ENCODE measurements at regions not wholly inside any gene's neighbourhood (a gene's known extent, or its start where the extent isn't known, plus 50 kb on each side); places are given as distances from the start of the nearest gene placed in this dataset.

- Mint-ChIP-seq H3K4me1 (ENCODE audit: low read depth in 2 of 2) (no peaks in the 10 kb centered on the region), H3K9me3 (peaks cover 25 to 39% of the 10 kb centered on the region in 2 donors)
Measured at GRCh38 chr3:145116769-145117168, 1044.2 kb downstream of the PLOD2 start.

DNA sequence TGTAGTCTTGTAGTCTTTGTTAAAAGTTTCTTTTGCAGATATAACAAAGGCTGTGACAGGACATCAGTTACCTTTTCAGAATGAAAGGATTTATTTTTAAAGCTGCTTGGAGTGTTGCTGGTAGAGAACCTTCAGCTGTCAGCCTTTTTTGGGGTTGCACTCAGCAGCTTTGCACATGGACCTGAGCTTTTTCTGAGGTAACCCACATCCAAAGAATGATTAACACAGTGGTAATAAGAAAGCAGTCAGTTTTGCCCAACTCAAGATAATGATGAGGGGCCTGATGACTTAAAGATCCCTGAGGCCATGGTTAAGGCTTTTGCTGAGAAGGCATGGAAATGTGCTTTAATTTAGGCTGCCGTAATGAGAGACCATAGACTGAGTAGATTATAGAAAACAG is 1042.7 kb downstream of the PLOD2 start:
- Mint-ChIP-seq H3K9me3 (peaks cover 20 to 38% of the 10 kb centered on the region in 2 donors), H3K27me3 (no peaks in the 10 kb centered on the region), H3K36me3 (ENCODE audit: insufficient read depth) (peaks cover 3% of the 10 kb centered on the region), H3K27ac (no peak overlapping the region), H3K4me1 (ENCODE audit: low read depth in 2 of 2) (no peaks in the 10 kb centered on the region), H3K4me3 (no peak overlapping the region)
- ATAC-seq (replicated peaks) (no peak), DNase-seq (no peak)

More at GRCh38 chr3:145116769-145117168, 1044.2 kb downstream of the PLOD2 start:
- H3K27ac Mint-ChIP-seq: no peak overlapping the region
- ATAC-seq (replicated peaks): no peak
- peaks cover 3% of the 10 kb centered on the region for H3K36me3 Mint-ChIP-seq (ENCODE audit: insufficient read depth)
- no peaks in the 10 kb centered on the region for H3K27me3 Mint-ChIP-seq
- H3K4me3 Mint-ChIP-seq: no peak overlapping the region
- no peak for DNase-seq

DNA sequence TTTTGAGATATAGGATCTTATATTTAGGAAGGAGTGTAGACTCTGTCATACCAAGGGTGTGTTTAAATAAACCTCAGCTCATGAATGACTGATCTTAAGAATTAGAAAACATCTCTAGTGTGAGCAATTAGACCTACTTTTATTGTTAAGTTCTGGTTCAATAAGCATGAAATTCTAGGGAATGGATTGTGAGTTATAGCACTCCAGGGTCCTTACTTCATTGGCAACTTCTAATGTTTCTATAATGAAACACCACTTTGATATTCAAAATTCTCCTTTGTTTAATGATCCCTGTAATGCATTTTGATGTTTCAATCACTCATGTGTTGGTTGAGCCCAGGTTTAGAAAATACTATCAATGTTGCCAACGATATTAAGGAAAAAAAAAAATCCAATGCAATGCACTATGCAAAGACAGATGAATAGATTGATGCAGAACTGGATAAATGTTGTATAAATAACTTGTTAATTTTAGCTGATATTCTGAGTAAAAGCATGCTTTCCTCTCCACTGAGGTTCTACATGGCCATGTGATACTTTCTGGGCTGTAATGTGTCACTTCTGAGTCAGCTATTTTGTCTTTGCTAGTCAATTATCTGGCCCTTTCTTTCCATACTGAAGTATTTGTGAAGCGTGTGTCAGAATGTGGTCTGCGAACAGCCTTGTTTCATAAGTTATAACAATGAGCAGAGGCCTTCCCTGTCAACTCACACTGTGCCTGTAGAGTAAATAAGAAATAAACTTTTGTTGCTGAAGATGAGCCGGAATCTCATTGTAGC is 1035.9 kb downstream of the PLOD2 start:
- H3K27ac Mint-ChIP-seq: no peak overlapping the region
- no peaks in the 10 kb centered on the region for H3K4me1 Mint-ChIP-seq (ENCODE audit: low read depth in 2 of 2)
- no peak for ATAC-seq (replicated peaks)
- DNase-seq: no peak
- H3K27me3 Mint-ChIP-seq: no peaks in the 10 kb centered on the region
- no peaks in the 10 kb centered on the region for H3K36me3 Mint-ChIP-seq (ENCODE audit: insufficient read depth)
- H3K9me3 Mint-ChIP-seq: peaks cover 0 to 8% of the 10 kb centered on the region in 2 donors
- no peak overlapping the region for H3K4me3 Mint-ChIP-seq

- no peak overlapping the region for H3K27ac Mint-ChIP-seq
- no peak for DNase-seq
- H3K27me3 Mint-ChIP-seq: no peaks in the 10 kb centered on the region
- H3K9me3 Mint-ChIP-seq: peaks cover 0 to 3% of the 10 kb centered on the region in 2 donors
- H3K36me3 Mint-ChIP-seq (ENCODE audit: insufficient read depth): no peaks in the 10 kb centered on the region
- no peak for ATAC-seq (replicated peaks)
- H3K4me1 Mint-ChIP-seq (ENCODE audit: low read depth in 2 of 2): no peaks in the 10 kb centered on the region
- no peak overlapping the region for H3K4me3 Mint-ChIP-seq
Measured at GRCh38 chr3:145133281-145133680, 1027.7 kb downstream of the PLOD2 start.

GRCh38 chr3:145134738-145135137 is 1026.2 kb downstream of the PLOD2 start:
- no peaks in the 10 kb centered on the region for H3K36me3 Mint-ChIP-seq (ENCODE audit: insufficient read depth)
- H3K27ac Mint-ChIP-seq: no peak overlapping the region
- DNase-seq (no peak), ATAC-seq (replicated peaks) (no peak)
- H3K4me3 Mint-ChIP-seq: no peak overlapping the region
- peaks cover 0 to 1% of the 10 kb centered on the region in 2 donors for H3K9me3 Mint-ChIP-seq
- H3K27me3 Mint-ChIP-seq: no peaks in the 10 kb centered on the region
- no peaks in the 10 kb centered on the region for H3K4me1 Mint-ChIP-seq (ENCODE audit: low read depth in 2 of 2)

GRCh38 chr3:145144361-145144760 is 1016.6 kb downstream of the PLOD2 start:
- Mint-ChIP-seq H3K27ac (no peak overlapping the region), H3K36me3 (ENCODE audit: insufficient read depth) (no peaks in the 10 kb centered on the region), H3K27me3 (no peaks in the 10 kb centered on the region), H3K4me3 (no peak overlapping the region), H3K4me1 (ENCODE audit: low read depth in 2 of 2) (no peaks in the 10 kb centered on the region), H3K9me3 (peaks cover 0 to 6% of the 10 kb centered on the region in 2 donors)
- DNase-seq: no peak
- ATAC-seq (replicated peaks): no peak

DNA sequence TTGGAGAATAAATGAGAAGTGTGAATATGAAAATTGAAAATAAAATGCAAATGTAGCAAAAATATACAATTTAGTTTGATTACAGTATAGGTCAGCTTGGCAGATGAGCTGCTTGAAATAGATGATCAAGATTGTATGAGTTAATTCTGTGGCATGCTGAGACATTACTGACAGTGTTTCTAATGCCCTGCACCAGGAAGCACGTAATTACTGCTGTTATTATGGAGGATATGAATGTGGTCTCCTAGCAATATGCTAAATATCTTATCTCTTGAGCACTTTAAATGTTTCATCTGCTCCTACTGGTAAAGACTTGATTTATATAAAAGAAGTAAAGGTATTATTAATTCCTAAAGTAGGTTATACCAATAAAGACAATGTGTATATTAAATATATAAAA is 1015.5 kb downstream of the PLOD2 start:
- DNase-seq (no peak), ATAC-seq (replicated peaks) (no peak)
- H3K9me3 Mint-ChIP-seq: peaks cover 0 to 6% of the 10 kb centered on the region in 2 donors
- H3K27me3 Mint-ChIP-seq: no peaks in the 10 kb centered on the region
- H3K4me1 Mint-ChIP-seq (ENCODE audit: low read depth in 2 of 2): no peaks in the 10 kb centered on the region
- no peaks in the 10 kb centered on the region for H3K36me3 Mint-ChIP-seq (ENCODE audit: insufficient read depth)
- no peak overlapping the region for H3K27ac Mint-ChIP-seq
- no peak overlapping the region for H3K4me3 Mint-ChIP-seq

GRCh38 chr3:145159640-145160039 is 1001.3 kb downstream of the PLOD2 start:
- peaks cover 3 to 11% of the 10 kb centered on the region in 2 donors for H3K9me3 Mint-ChIP-seq
- DNase-seq (no peak), ATAC-seq (replicated peaks) (no peak)
- H3K27ac Mint-ChIP-seq: no peak overlapping the region
- no peaks in the 10 kb centered on the region for H3K27me3 Mint-ChIP-seq
- H3K4me1 Mint-ChIP-seq (ENCODE audit: low read depth in 2 of 2): no peaks in the 10 kb centered on the region
- H3K4me3 Mint-ChIP-seq: no peak overlapping the region
- H3K36me3 Mint-ChIP-seq (ENCODE audit: insufficient read depth): no peaks in the 10 kb centered on the region

GRCh38 chr3:145170121-145170520 is 990.9 kb downstream of the PLOD2 start:
- DNase-seq (no peak), ATAC-seq (replicated peaks) (no peak)
- Mint-ChIP-seq H3K4me1 (ENCODE audit: low read depth in 2 of 2) (no peaks in the 10 kb centered on the region), H3K27ac (no peak overlapping the region), H3K4me3 (no peak overlapping the region), H3K9me3 (peaks cover 5% of the 10 kb centered on the region in 2 donors), H3K27me3 (no peaks in the 10 kb centered on the region), H3K36me3 (ENCODE audit: insufficient read depth) (no peaks in the 10 kb centered on the region)

DNA sequence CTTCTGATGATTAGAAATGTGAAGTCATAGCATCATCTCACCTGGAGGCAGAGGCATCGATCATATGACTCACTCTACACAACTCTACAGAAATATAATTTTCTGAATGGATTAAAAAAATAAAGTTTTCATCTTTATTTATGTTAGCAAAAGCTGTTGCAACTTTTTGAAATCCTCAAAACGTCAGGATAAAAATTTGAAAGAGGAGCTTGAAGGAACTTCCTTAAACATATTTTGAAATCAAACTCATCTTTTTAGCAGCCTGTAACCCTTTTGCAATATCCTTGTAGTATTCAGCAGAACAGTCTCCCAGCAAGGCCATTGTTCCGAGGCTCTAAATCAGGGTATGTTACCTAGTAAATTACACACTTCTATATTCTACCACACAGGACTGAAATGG is 985.4 kb downstream of the PLOD2 start:
- Mint-ChIP-seq H3K4me1 (ENCODE audit: low read depth in 2 of 2) (no peaks in the 10 kb centered on the region), H3K27me3 (no peaks in the 10 kb centered on the region), H3K4me3 (no peak overlapping the region), H3K36me3 (ENCODE audit: insufficient read depth) (no peaks in the 10 kb centered on the region), H3K9me3 (peaks cover 5% of the 10 kb centered on the region in 2 donors), H3K27ac (no peak overlapping the region)
- DNase-seq: no peak
- no peak for ATAC-seq (replicated peaks)

GRCh38 chr3:145176907-145177306 is 984.1 kb downstream of the PLOD2 start:
- no peak overlapping the region for H3K27ac Mint-ChIP-seq
- H3K4me3 Mint-ChIP-seq: no peak overlapping the region
- no peaks in the 10 kb centered on the region for H3K4me1 Mint-ChIP-seq (ENCODE audit: low read depth in 2 of 2)
- no peak for ATAC-seq (replicated peaks)
- H3K36me3 Mint-ChIP-seq (ENCODE audit: insufficient read depth): no peaks in the 10 kb centered on the region
- no peaks in the 10 kb centered on the region for H3K27me3 Mint-ChIP-seq
- H3K9me3 Mint-ChIP-seq: peaks cover under 1 to 3% of the 10 kb centered on the region in 2 donors
- no peak for DNase-seq

DNA sequence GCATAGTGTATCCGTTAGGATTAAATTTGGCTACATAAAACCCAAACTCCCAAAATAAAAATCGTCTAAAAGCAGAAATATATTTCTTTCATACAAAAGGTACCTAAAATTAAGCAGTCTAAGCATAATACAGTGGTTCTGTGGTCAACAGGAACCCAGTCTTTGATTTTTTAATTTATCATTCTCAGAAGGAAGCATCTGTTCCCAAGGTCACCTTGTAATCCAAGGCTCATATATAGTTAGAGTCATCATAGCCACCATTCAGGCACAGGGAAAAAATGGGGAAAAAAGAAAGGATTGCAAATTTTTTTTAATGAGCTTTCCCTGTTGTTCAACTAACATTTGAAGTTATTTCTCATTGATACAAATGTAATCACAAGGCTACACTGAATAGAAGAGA is 983.2 kb downstream of the PLOD2 start:
- no peaks in the 10 kb centered on the region for H3K27me3 Mint-ChIP-seq
- no peak for ATAC-seq (replicated peaks)
- H3K9me3 Mint-ChIP-seq: peaks cover 0 to 3% of the 10 kb centered on the region in 2 donors

DNA sequence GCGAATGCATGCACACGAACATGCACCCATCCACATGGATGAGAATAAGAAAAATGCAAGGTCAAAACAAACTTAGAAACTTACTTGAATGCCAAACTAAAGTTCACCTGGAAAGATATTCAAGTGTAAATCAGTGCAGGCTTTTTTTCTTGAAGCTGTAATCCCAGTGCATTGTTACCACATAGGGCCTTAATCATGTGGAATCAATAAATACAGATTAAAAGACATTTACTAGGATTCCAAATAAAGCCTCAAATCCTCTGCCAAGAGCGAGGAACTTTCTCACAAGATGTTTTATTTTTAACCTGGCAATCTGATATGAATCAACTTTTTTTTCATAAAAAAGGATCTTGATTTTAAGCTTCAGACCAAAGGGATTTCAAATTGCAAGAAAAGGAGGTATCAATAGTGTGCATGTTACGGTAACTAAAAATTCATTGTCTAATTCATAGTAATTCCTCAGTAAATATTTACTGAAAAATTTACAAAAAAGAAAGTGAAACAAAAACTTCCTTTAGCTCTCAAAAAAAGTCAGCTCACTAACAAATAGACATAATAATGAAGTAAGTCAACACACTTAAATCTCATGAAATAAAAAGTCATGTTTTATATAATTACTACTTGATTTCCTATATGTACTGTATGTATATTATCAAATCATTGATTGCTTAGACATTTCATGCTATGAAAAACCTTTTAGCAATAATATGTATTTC is 978.6 kb downstream of the PLOD2 start:
- ATAC-seq (replicated peaks) (no peak), DNase-seq (no peak)
- no peak overlapping the region for H3K27ac Mint-ChIP-seq
- H3K4me3 Mint-ChIP-seq: no peak overlapping the region
- H3K4me1 Mint-ChIP-seq (ENCODE audit: low read depth in 2 of 2): no peaks in the 10 kb centered on the region
- no peaks in the 10 kb centered on the region for H3K9me3 Mint-ChIP-seq
- no peaks in the 10 kb centered on the region for H3K36me3 Mint-ChIP-seq (ENCODE audit: insufficient read depth)
- no peaks in the 10 kb centered on the region for H3K27me3 Mint-ChIP-seq

More for the DNA sequence above, 983.2 kb downstream of the PLOD2 start:
- Mint-ChIP-seq H3K4me3 (no peak overlapping the region), H3K4me1 (ENCODE audit: low read depth in 2 of 2) (no peaks in the 10 kb centered on the region), H3K27ac (no peak overlapping the region), H3K36me3 (ENCODE audit: insufficient read depth) (no peaks in the 10 kb centered on the region)
- no peak for DNase-seq

GRCh38 chr3:145183261-145183660 is 977.7 kb downstream of the PLOD2 start:
- Mint-ChIP-seq H3K27ac (no peak overlapping the region), H3K27me3 (no peaks in the 10 kb centered on the region), H3K4me1 (ENCODE audit: low read depth in 2 of 2) (no peaks in the 10 kb centered on the region), H3K36me3 (ENCODE audit: insufficient read depth) (no peaks in the 10 kb centered on the region), H3K9me3 (no peaks in the 10 kb centered on the region), H3K4me3 (no peak overlapping the region)
- DNase-seq: no peak
- no peak for ATAC-seq (replicated peaks)
